ENCODE measurements at regions not wholly inside any gene's neighbourhood (a gene's known extent, or its start where the extent isn't known, plus 50 kb on each side); places are given as distances from the start of the nearest gene placed in this dataset.
"Not testable (repeated sequence)": the region's sequence is repeated elsewhere in the genome, so short reads cannot be mapped to it uniquely, and the experiment has no call there.

GRCh38 chr9:71632776-71633175 is 135.5 kb downstream of the CEMIP2 start:
- no peak overlapping the region for H3K4me3 ChIP-seq (ENCODE audit: low read length)
- no peak for DNase-seq (ENCODE audit: low read depth, low spot score)

- no peak for DNase-seq (ENCODE audit: low read depth, low spot score)
Measured at GRCh38 chr9:71630377-71630995, 137.8 kb downstream of the CEMIP2 start.

GRCh38 chr9:71629578-71630215 is 138.6 kb downstream of the CEMIP2 start:
- no peak for DNase-seq (ENCODE audit: low read depth, low spot score)
- H3K4me3 ChIP-seq (ENCODE audit: low read length): no peak overlapping the region

More at GRCh38 chr9:71630377-71630995, 137.8 kb downstream of the CEMIP2 start:
- H3K4me3 ChIP-seq (ENCODE audit: low read length): no peak overlapping the region

DNA sequence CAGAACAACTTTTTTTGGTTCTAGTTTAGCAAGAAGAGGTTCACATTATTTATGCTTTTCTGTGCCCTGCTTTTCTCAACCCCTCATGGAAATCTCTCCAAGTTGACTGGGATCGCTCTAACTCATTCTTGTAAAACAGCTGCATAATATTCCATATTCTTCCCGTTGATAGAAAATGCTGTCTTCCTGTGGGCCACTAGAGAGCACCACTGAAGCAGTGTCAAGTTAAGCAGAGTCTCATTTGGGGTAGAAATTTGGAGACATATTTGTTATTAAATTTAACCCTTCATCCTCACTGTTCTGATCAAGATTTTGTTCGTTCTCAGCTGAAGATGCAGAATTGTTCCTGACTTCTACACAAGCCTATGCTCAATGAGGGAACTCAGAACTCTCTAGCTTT is 140.1 kb downstream of the CEMIP2 start:
- H3K4me3 ChIP-seq (ENCODE audit: low read length): no peak overlapping the region
- DNase-seq (ENCODE audit: low read depth, low spot score): no peak

GRCh38 chr9:71627537-71627936 is 140.8 kb downstream of the CEMIP2 start:
- DNase-seq (ENCODE audit: low read depth, low spot score): no peak
- no peak overlapping the region for H3K4me3 ChIP-seq (ENCODE audit: low read length)

GRCh38 chr9:71626395-71626794 is 141.9 kb downstream of the CEMIP2 start:
- no peak overlapping the region for H3K4me3 ChIP-seq (ENCODE audit: low read length)
- no peak for DNase-seq (ENCODE audit: low read depth, low spot score)

- H3K4me3 ChIP-seq (ENCODE audit: low read length): no peak overlapping the region
Measured at GRCh38 chr9:71624728-71625127, 143.6 kb downstream of the CEMIP2 start.

GRCh38 chr9:71620746-71621145 is 147.6 kb downstream of the CEMIP2 start:
- DNase-seq (ENCODE audit: low read depth, low spot score): no peak
- no peak overlapping the region for H3K4me3 ChIP-seq (ENCODE audit: low read length)

More at GRCh38 chr9:71624728-71625127, 143.6 kb downstream of the CEMIP2 start:
- DNase-seq (ENCODE audit: low read depth, low spot score): no peak

- no peak overlapping the region for H3K4me3 ChIP-seq (ENCODE audit: low read length)
- DNase-seq (ENCODE audit: low read depth, low spot score): no peak
Measured at GRCh38 chr9:71620331-71620730, 148.0 kb downstream of the CEMIP2 start.

- no peak for DNase-seq (ENCODE audit: low read depth, low spot score)
- no peak overlapping the region for H3K4me3 ChIP-seq (ENCODE audit: low read length)
Measured at GRCh38 chr9:71619926-71620325, 148.4 kb downstream of the CEMIP2 start.

GRCh38 chr9:71614409-71615010 is 153.8 kb downstream of the CEMIP2 start:
- H3K4me3 ChIP-seq (ENCODE audit: low read length): no peak overlapping the region
- DNase-seq (ENCODE audit: low read depth, low spot score): no peak

DNA sequence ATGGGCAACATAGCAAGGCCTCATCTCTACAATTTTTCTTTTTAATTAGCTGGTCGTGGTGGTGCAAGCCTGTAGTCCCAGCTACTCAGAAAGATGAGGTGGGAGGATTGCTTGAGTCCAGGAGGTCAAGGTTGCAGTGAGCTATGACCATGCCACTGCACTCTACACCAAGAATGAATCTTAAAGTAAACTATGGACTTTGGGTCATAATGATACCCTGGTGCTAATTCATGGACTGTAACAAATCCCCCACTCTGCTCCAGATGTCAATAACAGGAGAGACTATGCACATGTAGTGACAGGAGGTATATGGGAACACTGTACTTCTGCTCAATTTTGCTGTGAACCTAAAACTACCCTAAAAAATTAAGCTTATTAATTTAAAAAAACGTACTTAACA is 155.4 kb downstream of the CEMIP2 start:
- no peak overlapping the region for H3K4me3 ChIP-seq (ENCODE audit: low read length)
- no peak for DNase-seq (ENCODE audit: low read depth, low spot score)

DNA sequence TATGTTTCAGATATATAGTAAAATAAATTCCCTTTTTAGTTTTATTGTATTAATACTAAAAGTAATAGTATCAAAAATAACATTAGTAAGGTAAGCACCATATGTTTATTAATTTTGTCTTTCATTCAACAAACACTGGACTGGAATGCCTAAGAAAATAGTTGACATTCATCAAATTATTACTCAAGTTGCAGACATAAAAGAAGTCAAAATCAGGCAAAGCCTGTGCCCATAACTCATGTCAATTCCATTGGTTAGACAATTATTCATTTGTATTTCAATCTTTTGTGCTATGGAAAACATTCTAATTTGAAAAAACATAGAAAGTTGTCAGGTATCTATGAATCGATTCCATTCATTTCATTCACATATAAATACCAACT is 158.9 kb downstream of the CEMIP2 start:
- no peak for DNase-seq (ENCODE audit: low read depth, low spot score)
- H3K4me3 ChIP-seq (ENCODE audit: low read length): no peak overlapping the region

GRCh38 chr9:71608825-71609447 is 159.4 kb downstream of the CEMIP2 start:
- no peak for DNase-seq (ENCODE audit: low read depth, low spot score)
- H3K4me3 ChIP-seq (ENCODE audit: low read length): no peak overlapping the region

DNA sequence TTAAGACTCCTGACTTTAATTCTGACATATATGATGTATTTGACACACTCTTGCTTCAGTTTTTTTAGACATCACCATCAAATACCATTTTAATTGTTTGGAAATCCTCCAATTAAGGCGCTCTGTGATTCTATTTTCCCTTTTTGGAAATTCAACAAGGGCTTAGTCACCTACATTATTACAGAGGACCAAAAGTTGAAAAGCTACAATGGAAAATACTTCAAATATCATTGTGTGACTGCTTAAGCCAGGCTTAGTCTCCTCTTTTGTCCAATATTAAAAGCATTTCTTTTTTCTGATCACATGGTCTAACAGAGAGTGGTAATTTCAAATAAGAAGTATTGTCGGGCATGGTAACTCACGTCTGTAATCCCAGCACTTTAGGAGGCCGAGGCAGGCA is 160.3 kb downstream of the CEMIP2 start:
- no peak overlapping the region for H3K4me3 ChIP-seq (ENCODE audit: low read length)
- no peak for DNase-seq (ENCODE audit: low read depth, low spot score)

DNA sequence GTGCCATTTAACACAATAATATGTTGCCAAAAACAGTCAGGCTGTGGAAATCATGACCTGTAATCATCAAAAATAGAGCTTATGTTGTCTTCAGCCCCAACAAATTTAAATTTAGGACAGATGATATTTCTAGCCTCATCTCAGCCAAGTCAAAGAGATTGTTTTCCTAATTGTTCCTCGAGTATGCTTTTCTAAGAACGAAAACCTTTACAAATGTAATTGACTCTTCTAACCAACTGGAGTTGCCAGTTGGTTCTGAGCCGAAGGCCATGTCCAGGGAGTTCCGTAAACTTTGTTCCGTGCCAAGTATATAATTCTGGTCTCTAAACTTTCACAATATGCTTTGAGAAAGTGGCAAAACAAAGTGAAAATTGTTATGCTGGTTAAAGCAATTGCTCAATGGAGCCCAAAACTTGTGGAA is 160.8 kb downstream of the CEMIP2 start:
- no peak for DNase-seq (ENCODE audit: low read depth, low spot score)
- no peak overlapping the region for H3K4me3 ChIP-seq (ENCODE audit: low read length)

DNA sequence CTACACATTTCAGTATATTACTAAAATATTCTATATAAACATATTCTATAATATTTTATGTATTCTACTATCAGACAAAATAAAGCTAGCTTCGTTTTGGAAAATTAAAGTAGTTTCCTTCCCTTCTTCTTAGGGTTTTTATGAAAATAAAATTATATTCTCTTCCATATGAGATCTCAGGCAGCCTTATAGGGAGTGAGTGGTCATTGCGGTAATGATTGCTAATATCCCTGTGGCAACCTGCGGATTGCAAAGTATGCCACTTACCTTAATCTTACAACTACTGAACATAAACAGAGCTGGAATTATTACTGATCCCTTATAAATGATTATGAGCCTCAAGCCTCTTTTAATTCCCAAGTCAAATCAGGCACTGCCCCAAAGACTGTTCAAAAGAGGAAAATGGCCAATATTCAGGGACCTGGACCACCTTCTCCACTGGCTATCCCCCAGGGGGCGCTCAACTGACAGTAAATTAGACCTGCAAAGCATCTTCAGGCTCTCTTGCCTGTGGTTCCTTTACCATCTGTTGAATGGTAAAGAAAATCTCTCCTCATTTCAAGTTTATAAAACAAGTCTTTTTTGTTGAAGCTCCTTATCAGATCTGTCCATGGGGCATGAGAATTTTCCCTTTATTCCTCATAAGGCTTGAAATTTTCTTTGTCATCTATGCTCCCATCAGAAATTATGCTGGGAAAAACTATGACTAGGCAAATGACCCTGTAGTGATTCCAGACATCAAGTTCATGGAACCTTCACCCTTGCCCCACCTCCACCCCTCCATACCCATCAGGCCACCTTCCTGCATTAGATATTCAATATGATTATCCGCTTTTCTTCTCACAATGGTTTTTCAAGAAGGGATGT is 163.9 kb downstream of the CEMIP2 start:
- H3K4me3 ChIP-seq (ENCODE audit: low read length): no peak overlapping the region
- peak; percentile 45 for DNase-seq (ENCODE audit: low read depth, low spot score)

- DNase-seq (ENCODE audit: low read depth, low spot score): no peak
- H3K4me3 ChIP-seq (ENCODE audit: low read length): no peak overlapping the region
Measured at GRCh38 chr9:71602652-71603051, 165.7 kb downstream of the CEMIP2 start.

- not testable (repeated sequence) for DNase-seq (ENCODE audit: low read depth, low spot score); H3K4me3 ChIP-seq (ENCODE audit: low read length)
Measured at GRCh38 chr9:71595762-71596161, 172.6 kb downstream of the CEMIP2 start.

All from Jurkat, Clone E6-1 (cell line).